Posterior vena cava (tissue), 2 donors: ENCODE measurements at regions not wholly inside any gene's neighbourhood (a gene's known extent, or its start where the extent isn't known, plus 50 kb on each side); places are given as distances from the start of the nearest gene placed in this dataset.

Source experiments
- DNase-seq: peaks from one replicate; pipeline ENCODE4 v3.0.0-alpha.2; 2020; ENCODE audit warnings: low spot score
- intact Hi-C, 2 donors: fragments of 100-400 bp; cut with DNase I; formaldehyde crosslinking; loops; one replicate each; pipeline versions ENCODE4 v1.14.1 to v1.14.2; 2022 to 2023
- donor health status: DM: yes; HTN: yes; CAD: no.
- donor health status: DM: yes; HTN: yes; CAD: no.

- intact Hi-C loops = no loop called here
Observed at GRCh38 chr2:118549503-118549902, 297.9 kb downstream of the EN1 start.

DNA sequence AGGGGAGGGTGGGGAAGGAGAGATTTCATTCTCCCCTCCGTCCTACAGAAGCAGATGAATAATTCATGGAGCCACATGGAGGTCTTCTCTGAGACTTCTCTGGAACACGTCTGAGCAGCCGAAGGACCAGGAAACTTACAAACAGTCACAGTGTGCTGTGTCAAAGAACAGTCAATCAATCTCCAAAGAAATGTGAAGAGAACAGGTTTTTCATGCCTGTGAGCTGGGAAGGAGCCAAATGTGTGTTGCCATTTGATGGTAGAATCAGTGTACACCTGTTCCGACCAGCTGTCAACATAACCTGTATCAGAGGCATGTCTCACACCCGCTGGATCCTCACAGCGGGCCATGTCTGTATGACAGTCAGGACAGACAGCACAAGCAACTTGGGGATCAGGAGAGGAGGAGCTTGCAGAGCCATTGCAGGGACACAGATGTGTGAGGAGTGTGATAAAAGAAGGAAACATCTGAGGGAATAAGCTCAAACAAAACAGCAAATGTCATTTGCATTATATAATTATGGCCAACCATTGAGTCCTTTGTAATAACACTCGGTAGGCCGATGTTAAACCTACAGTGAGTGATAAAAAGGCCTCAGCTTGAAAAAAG is 298.5 kb downstream of the EN1 start:
- no peak for DNase-seq
- intact Hi-C loops = no loop called here

More at GRCh38 chr2:118549503-118549902, 297.9 kb downstream of the EN1 start:
- DNase-seq = no peak

DNA sequence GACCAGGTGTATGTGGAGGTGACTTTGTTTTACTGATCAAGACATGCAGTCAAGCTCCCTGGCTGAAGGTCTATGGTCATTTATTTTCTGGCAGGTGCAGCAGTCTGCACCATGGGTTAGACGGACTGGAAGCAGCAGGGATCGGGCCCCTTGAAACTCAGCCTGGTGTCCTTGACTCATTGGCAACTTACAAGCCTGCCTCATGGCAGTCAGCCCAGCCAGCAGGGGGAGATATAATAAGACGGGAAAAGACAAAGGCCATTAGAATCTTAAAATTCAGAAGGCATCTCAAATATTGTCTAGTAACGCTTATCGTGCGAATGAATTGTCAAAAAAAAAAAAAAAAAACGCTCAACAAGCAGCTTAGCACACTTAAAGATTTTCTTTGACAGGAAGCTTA is 308.2 kb downstream of the EN1 start:
- intact Hi-C loops = loop anchor here in 1 of 2 donors (10.0 kb wide), 1 partner anchor 316 kb away; no protein-coding TSS in a partner anchor
- DNase-seq = no peak

DNA sequence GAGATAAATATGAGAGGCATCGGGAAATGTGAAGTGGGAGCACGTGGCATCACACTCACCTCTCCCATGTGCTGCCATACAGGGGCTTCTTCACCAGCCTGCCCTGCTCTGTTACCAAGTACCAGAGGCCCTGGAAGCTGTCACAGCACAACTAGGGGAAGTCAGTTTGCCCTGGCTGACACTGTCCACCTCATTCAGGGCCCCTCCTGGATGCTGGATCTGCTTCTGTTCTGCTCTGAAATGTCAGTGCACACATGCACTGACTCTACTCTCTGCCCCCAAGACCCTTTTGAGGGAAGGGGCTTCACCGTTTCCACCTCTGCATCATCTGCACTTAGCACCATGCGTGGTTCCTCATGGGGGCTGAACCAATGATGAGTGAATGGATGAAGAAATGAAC is 311.1 kb downstream of the EN1 start:
- intact Hi-C loops = loop anchor here in 1 of 2 donors (10.0 kb wide), 1 partner anchor 318 kb away; no protein-coding TSS in a partner anchor
- no peak for DNase-seq

GRCh38 chr2:118535818-118536212 is 311.6 kb downstream of the EN1 start:
- intact Hi-C loops = loop anchor here in 1 of 2 donors (10.0 kb wide), 1 partner anchor 319 kb away; no protein-coding TSS in a partner anchor
- no peak for DNase-seq

DNA sequence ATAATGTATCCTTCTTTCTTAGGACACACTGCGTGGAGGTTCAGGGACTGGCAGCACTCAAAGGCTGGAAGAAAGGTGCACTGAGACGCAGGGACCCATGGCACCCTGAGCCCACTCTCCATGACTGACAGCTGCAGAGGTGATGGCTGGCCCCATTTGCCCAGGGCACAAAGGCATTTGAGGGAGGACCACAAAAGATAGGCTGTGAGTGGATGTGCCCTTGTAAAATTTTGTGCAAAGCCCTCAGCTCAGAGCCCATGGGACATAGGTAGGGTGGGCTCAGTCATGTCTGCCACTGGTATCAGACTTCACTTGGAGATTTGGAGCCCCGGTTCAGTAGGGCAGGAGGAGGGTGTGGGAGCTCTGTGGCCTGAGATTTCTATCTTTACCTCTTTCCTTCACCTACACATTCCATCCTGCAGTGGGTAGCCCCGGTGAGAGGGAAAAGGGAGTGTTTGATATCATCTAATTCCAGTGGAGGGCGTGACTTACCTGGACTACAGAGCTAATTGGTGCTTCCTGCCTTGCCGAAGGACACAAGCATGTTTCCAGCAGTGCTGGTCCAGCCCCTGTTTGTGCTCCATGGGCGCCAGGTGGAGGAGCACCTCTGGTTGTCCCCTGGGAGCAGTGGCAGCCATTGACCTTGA is 312.2 kb downstream of the EN1 start:
- DNase-seq = no peak
- intact Hi-C loops = loop anchor here in 1 of 2 donors (10.0 kb wide), 1 partner anchor 320 kb away; no protein-coding TSS in a partner anchor

- no peak for DNase-seq
- intact Hi-C loops = loop anchor here in 1 of 2 donors (10.0 kb wide), 1 partner anchor 324 kb away; no protein-coding TSS in a partner anchor
Observed at GRCh38 chr2:118530976-118531375, 316.5 kb downstream of the EN1 start.

DNA sequence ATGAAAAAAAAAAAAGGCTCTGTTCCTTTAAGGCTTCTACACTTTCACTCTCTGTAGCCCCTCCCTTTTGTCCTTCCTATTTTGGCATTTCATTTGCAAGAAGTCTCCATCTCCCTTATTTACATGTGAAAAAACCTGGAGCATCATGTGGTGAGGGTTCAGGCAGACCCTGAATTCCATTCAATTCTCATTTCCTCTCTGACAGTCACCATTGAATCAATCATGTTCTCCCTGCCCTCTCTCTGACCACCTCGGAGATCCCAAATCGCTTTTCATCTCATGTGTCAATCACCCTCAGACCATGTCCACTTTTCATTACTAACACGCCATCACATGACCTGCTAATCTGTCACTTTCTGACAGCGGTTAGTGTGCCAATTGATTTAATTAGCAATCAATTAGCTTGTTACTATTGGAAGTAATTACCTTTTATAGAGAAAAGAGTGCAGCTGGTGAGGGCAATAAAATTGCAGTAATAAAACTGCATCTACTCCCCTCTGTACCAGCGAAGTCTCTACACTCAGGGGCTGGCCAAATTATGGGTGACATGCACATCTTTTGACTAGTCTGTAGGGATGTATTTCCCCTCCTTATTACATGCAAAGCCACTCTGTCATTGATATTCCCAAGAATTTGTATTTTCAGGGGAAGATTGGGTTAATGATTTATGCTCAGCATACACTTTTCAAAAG is 317.4 kb downstream of the EN1 start:
- intact Hi-C loops = loop anchor here in 1 of 2 donors (10.0 kb wide), 1 partner anchor 325 kb away; no protein-coding TSS in a partner anchor

GRCh38 chr2:118527571-118527970 is 319.9 kb downstream of the EN1 start:
- DNase-seq = no peak
- intact Hi-C loops = no loop called here

More for the DNA sequence above, 317.4 kb downstream of the EN1 start:
- no peak for DNase-seq

GRCh38 chr2:118525346-118525745 is 322.1 kb downstream of the EN1 start:
- no peak for DNase-seq
- intact Hi-C loops = no loop called here

DNA sequence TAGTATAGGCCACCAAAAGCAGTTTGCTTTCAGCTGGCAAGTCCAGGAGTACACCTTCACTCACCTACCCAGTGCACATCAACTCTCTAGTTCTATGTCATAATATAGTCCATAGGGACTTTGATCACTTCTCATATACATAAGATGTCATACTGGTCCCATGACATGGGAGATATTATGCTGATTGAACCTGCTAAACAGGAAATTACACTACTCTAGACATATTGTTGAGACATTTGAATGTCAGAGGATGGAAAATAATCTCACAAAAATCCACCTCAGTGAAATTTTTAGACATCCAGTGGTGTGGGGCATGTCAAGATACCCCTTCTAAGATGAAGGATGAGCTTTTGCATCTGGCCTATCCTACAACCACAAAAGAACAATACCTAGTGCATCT is 322.5 kb downstream of the EN1 start:
- DNase-seq = no peak
- intact Hi-C loops = no loop called here

DNA sequence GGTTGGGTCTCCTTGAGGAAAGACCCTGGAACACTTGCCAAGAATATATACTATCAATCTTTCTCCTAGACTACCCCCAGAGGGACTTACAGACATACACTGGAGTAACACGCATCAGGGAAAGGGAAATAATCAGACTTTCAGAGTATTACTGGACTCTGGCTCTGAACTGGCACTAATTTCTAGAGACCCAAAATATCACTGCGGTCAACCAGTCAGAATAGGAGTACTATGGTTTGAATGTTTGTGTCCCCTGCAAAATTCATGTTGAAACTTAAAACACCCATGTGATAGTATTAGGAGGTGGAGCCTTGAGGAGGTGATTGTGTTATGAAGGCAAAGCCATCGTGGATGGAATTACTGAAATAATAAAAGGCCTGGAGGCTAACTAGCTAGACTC is 323.7 kb downstream of the EN1 start:
- intact Hi-C loops = no loop called here
- no peak for DNase-seq

DNA sequence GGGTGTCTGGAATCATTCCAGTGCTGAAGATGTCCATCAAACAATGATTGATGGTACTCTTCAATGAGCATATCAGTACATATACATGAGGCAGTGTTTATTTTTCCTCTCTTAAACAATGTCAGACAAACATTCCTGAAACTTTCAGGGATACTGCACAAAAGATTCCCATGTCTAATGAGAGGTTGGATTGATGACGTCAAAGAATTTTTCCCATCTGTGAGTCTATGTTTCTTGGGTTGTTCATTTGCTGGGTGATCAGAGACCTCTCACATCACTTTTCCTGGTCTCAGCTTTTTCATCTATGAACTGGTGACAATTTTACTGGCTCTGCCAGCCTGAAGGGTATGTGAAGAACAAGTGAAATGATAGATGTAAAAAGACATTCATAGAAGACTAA is 325.5 kb downstream of the EN1 start:
- intact Hi-C loops = no loop called here
- DNase-seq = no peak

GRCh38 chr2:118521272-118521671 is 326.2 kb downstream of the EN1 start:
- no peak for DNase-seq
- intact Hi-C loops = no loop called here

DNA sequence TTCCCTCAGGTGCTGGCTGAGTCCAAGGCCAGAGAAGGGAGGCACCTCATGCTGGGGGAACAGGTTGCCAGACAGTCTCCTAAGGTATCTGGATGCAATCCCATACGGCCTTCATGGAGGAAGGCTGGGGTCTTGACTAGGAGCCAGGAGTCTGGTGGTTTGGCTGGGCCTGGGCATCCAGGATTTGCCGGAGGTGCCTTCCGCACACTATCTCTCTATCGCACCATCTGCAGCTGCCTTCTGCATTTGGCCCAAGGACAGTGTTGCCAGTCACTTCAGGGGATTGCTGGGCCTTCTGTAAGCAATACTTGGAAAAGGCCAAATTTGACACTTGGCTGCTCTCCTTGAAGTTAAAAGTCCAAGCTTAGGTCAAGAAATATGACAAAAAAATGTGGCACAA is 327.2 kb downstream of the EN1 start:
- DNase-seq = no peak
- intact Hi-C loops = no loop called here

- no peak for DNase-seq
- intact Hi-C loops = no loop called here
Observed at GRCh38 chr2:118519511-118519910, 327.9 kb downstream of the EN1 start.

GRCh38 chr2:118510807-118511206 is 336.6 kb downstream of the EN1 start:
- intact Hi-C loops = no loop called here
- no peak for DNase-seq

DNA sequence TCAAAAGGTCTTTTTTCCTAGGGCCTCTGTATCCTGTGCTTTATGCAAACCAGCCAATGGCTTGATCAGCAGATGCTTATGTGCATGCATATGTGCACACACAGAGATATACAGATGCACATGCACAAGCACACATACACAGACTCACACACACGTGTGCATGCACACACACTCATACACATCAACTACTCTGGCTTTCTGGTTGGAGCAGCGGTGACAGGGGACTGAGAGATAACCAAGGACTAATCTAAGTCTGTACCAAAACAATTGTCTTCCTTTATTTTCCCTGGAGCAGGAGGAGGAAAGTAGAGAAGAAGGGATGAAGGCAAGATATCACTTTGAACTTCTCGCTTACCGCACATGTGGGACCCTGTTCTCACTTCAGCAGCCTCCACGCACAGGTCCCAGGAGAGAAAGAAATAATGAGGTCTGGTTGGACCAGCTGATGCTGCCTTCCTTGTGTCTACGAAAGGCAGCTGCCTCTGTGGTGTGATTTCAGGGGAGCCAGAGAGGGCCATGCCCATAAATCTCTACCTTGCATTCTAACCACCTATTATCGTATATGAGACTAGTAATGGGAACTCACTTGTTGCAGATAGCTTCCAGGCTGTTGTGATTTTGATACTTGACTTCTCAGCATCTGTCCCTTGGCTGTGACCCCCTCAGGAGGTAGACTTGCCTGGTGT is 338.0 kb downstream of the EN1 start:
- intact Hi-C loops = no loop called here
- DNase-seq = no peak

- no peak for DNase-seq
- intact Hi-C loops = no loop called here
Observed at GRCh38 chr2:118508282-118508681, 339.2 kb downstream of the EN1 start.

DNA sequence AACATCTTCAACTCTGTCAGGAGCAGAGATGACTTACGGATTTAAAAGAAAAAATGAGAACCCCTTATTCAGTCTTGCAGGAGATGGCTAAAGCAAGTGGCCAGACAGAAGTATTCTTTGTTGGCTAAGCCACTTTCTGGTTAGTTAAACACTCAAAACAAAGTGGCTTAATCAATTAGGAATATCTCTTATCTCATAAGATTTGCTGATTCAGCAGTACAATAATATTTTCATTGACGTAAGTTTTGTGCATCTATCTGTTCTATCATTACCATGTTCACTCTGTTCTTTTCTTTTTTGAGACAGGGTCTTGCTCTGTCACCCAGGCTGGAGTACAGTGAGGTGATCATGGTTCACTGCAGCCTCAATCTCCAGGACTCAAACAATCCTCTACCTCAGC is 342.0 kb downstream of the EN1 start:
- no peak for DNase-seq
- intact Hi-C loops = no loop called here
